ENCODE measurements at regions not wholly inside any gene's neighbourhood (a gene's known extent, or its start where the extent isn't known, plus 50 kb on each side); places are given as distances from the start of the nearest gene placed in this dataset.

- Histone ChIP-seq H3K36me3 (ENCODE audit: insufficient read depth) (no peaks in the 10 kb centered on the region), H3K4me2 (no peak overlapping the region), H3K27me3 (ENCODE audit: insufficient read depth) (no peaks in the 10 kb centered on the region), H3K79me2 (replicated peaks; ENCODE audit: insufficient read depth) (no peaks in the 10 kb centered on the region), H3K4me3 (no peak overlapping the region), H2AFZ (no peak overlapping the region), H4K20me1 (replicated peaks; ENCODE audit: insufficient read depth) (no peaks in the 10 kb centered on the region), H3F3A (replicated peaks; ENCODE audit: low read depth) (no peaks in the 10 kb centered on the region), H3K27ac (ENCODE audit: low read depth) (no peak overlapping the region), H3K4me1 (ENCODE audit: insufficient read depth) (peaks cover 23% of the 10 kb centered on the region), H3K9me2 (ENCODE audit: insufficient read depth) (0 out of 2 replicates have a peak, but pooled peaks cover 5% of the 10 kb centered on the region)
- no peak for ATAC-seq
- TF ChIP-seq EZH2 (IDR thresholded peaks at IDR 0.05; ENCODE audit: low read depth, unreplicated experiment) (no peak), NANOG (IDR thresholded peaks at IDR 0.05; ENCODE audit: borderline replicate concordance) (no peak), EZH2phosphoT487 (IDR thresholded peaks at IDR 0.05; ENCODE audit: unreplicated experiment) (no peak), JUNB (IDR thresholded peaks at IDR 0.05; ENCODE audit: unreplicated experiment) (no peak), ZNF114 (CRISPR knock-in tag; IDR thresholded peaks at IDR 0.05) (no peak), ZNF331 (CRISPR knock-in tag; IDR thresholded peaks at IDR 0.05; ENCODE audit: low read depth) (no peak), POLR2AphosphoS5 (IDR thresholded peaks at IDR 0.05; ENCODE audit: low read depth) (no peak), STAT1 (IDR thresholded peaks at IDR 0.05; ENCODE audit: unreplicated experiment) (no peak), CREB1 (CRISPR knock-in tag; IDR thresholded peaks at IDR 0.05; ENCODE audit: low read depth) (no peak)
- TF ChIP-seq, protein P1, sequence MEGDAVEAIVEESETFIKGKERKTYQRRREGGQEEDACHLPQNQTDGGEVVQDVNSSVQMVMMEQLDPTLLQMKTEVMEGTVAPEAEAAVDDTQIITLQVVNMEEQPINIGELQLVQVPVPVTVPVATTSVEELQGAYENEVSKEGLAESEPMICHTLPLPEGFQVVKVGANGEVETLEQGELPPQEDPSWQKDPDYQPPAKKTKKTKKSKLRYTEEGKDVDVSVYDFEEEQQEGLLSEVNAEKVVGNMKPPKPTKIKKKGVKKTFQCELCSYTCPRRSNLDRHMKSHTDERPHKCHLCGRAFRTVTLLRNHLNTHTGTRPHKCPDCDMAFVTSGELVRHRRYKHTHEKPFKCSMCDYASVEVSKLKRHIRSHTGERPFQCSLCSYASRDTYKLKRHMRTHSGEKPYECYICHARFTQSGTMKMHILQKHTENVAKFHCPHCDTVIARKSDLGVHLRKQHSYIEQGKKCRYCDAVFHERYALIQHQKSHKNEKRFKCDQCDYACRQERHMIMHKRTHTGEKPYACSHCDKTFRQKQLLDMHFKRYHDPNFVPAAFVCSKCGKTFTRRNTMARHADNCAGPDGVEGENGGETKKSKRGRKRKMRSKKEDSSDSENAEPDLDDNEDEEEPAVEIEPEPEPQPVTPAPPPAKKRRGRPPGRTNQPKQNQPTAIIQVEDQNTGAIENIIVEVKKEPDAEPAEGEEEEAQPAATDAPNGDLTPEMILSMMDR (conservative IDR thresholded peaks at IDR 0.05; ENCODE audit: low read depth in 2 of 2), result no peak
- TF ChIP-seq, protein P2, sequence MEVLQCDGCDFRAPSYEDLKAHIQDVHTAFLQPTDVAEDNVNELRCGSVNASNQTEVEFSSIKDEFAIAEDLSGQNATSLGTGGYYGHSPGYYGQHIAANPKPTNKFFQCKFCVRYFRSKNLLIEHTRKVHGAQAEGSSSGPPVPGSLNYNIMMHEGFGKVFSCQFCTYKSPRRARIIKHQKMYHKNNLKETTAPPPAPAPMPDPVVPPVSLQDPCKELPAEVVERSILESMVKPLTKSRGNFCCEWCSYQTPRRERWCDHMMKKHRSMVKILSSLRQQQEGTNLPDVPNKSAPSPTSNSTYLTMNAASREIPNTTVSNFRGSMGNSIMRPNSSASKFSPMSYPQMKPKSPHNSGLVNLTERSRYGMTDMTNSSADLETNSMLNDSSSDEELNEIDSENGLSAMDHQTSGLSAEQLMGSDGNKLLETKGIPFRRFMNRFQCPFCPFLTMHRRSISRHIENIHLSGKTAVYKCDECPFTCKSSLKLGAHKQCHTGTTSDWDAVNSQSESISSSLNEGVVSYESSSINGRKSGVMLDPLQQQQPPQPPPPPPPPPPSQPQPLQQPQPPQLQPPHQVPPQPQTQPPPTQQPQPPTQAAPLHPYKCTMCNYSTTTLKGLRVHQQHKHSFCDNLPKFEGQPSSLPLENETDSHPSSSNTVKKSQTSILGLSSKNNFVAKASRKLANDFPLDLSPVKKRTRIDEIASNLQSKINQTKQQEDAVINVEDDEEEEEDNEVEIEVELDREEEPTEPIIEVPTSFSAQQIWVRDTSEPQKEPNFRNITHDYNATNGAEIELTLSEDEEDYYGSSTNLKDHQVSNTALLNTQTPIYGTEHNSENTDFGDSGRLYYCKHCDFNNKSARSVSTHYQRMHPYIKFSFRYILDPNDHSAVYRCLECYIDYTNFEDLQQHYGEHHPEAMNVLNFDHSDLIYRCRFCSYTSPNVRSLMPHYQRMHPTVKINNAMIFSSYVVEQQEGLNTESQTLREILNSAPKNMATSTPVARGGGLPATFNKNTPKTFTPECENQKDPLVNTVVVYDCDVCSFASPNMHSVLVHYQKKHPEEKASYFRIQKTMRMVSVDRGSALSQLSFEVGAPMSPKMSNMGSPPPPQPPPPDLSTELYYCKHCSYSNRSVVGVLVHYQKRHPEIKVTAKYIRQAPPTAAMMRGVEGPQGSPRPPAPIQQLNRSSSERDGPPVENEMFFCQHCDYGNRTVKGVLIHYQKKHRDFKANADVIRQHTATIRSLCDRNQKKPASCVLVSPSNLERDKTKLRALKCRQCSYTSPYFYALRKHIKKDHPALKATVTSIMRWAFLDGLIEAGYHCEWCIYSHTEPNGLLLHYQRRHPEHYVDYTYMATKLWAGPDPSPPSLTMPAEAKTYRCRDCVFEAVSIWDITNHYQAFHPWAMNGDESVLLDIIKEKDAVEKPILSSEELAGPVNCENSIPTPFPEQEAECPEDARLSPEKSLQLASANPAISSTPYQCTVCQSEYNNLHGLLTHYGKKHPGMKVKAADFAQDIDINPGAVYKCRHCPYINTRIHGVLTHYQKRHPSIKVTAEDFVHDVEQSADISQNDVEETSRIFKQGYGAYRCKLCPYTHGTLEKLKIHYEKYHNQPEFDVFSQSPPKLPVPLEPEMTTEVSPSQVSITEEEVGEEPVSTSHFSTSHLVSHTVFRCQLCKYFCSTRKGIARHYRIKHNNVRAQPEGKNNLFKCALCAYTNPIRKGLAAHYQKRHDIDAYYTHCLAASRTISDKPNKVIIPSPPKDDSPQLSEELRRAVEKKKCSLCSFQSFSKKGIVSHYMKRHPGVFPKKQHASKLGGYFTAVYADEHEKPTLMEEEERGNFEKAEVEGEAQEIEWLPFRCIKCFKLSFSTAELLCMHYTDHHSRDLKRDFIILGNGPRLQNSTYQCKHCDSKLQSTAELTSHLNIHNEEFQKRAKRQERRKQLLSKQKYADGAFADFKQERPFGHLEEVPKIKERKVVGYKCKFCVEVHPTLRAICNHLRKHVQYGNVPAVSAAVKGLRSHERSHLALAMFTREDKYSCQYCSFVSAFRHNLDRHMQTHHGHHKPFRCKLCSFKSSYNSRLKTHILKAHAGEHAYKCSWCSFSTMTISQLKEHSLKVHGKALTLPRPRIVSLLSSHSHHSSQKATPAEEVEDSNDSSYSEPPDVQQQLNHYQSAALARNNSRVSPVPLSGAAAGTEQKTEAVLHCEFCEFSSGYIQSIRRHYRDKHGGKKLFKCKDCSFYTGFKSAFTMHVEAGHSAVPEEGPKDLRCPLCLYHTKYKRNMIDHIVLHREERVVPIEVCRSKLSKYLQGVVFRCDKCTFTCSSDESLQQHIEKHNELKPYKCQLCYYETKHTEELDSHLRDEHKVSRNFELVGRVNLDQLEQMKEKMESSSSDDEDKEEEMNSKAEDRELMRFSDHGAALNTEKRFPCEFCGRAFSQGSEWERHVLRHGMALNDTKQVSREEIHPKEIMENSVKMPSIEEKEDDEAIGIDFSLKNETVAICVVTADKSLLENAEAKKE (CRISPR knock-in tag; IDR thresholded peaks at IDR 0.05), result no peak
- TF ChIP-seq, protein P3, sequence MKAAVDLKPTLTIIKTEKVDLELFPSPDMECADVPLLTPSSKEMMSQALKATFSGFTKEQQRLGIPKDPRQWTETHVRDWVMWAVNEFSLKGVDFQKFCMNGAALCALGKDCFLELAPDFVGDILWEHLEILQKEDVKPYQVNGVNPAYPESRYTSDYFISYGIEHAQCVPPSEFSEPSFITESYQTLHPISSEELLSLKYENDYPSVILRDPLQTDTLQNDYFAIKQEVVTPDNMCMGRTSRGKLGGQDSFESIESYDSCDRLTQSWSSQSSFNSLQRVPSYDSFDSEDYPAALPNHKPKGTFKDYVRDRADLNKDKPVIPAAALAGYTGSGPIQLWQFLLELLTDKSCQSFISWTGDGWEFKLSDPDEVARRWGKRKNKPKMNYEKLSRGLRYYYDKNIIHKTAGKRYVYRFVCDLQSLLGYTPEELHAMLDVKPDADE (IDR thresholded peaks at IDR 0.05), result no peak
- TF ChIP-seq, protein P4, sequence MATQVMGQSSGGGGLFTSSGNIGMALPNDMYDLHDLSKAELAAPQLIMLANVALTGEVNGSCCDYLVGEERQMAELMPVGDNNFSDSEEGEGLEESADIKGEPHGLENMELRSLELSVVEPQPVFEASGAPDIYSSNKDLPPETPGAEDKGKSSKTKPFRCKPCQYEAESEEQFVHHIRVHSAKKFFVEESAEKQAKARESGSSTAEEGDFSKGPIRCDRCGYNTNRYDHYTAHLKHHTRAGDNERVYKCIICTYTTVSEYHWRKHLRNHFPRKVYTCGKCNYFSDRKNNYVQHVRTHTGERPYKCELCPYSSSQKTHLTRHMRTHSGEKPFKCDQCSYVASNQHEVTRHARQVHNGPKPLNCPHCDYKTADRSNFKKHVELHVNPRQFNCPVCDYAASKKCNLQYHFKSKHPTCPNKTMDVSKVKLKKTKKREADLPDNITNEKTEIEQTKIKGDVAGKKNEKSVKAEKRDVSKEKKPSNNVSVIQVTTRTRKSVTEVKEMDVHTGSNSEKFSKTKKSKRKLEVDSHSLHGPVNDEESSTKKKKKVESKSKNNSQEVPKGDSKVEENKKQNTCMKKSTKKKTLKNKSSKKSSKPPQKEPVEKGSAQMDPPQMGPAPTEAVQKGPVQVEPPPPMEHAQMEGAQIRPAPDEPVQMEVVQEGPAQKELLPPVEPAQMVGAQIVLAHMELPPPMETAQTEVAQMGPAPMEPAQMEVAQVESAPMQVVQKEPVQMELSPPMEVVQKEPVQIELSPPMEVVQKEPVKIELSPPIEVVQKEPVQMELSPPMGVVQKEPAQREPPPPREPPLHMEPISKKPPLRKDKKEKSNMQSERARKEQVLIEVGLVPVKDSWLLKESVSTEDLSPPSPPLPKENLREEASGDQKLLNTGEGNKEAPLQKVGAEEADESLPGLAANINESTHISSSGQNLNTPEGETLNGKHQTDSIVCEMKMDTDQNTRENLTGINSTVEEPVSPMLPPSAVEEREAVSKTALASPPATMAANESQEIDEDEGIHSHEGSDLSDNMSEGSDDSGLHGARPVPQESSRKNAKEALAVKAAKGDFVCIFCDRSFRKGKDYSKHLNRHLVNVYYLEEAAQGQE (IDR thresholded peaks at IDR 0.05; ENCODE audit: unreplicated experiment), result no peak
- H3K4me1 Mint-ChIP-seq, result peaks cover 27% of the 10 kb centered on the region
- peaks cover 12% of the 10 kb centered on the region for H3K27me3 Mint-ChIP-seq (ENCODE audit: insufficient read depth, low read depth, poor library complexity)
- no peak overlapping the region for H3K27ac Mint-ChIP-seq
- no peaks in the 10 kb centered on the region for H3K36me3 Mint-ChIP-seq (ENCODE audit: low read depth)
- no peak overlapping the region for H3K4me3 Mint-ChIP-seq
- no peaks in the 10 kb centered on the region for H3K9me3 Mint-ChIP-seq
- no peak for DNase-seq (ENCODE audit: low spot score)
Observed at GRCh38 chr1:34650800-34651199, 104.0 kb upstream of the GJB5 start.

Measured in GM23338 (cell line).